Breast epithelium (tissue), 4 donors: ENCODE measurements at regions not wholly inside any gene's neighbourhood (a gene's known extent, or its start where the extent isn't known, plus 50 kb on each side); places are given as distances from the start of the nearest gene placed in this dataset.

Experiments
- DNase-seq, 2 donors: peaks; one replicate each; pipeline ENCODE4 v3.0.0-alpha.2; 2019; ENCODE audit warnings: low spot score in 2 of 2
- H3K27ac ChIP-seq, 2 donors: fragments of 200-600 bp; sonication (generic) in 1 of 2; one replicate each; pipeline ENCODE4 v1.5.1; 2016 to 2019; ENCODE audit warnings: mild to moderate bottlenecking in 1 of 2
- H3K27me3 ChIP-seq, 2 donors: fragments of 200-600 bp; sonication (generic) in 1 of 2; one replicate each; pipeline versions ENCODE4 v1.5.1 to v1.6.0; 2017 to 2019; ENCODE audit warnings: control low read depth in 1 of 2, mild to moderate bottlenecking in 1 of 2
- H3K36me3 ChIP-seq: fragments of 200-600 bp; one replicate; pipeline ENCODE4 v1.5.1; 2019
- H3K4me1 ChIP-seq, 2 donors: fragments of 200-600 bp; sonication (generic); one replicate each; pipeline ENCODE4 v1.5.1; 2016 to 2019; ENCODE audit warnings: control low read depth in 1 of 2
- H3K4me3 ChIP-seq, 3 donors: fragments of 200-600 bp; sonication (generic); 1 replicate in 2 of 3; 2 replicates in 1 of 3; pipeline ENCODE4 v1.5.1; 2016 to 2019; ENCODE audit warnings: mild to moderate bottlenecking in 3 of 3, moderate library complexity in 2 of 3
- H3K9me3 ChIP-seq, 2 donors: fragments of 200-600 bp; sonication (generic) in 1 of 2; one replicate each; pipeline ENCODE4 v1.5.1; 2016 to 2019; ENCODE audit warnings: control low read depth in 1 of 2
- POLR2A ChIP-seq: fragments of 450-650 bp; IDR thresholded peaks from one replicate; pipeline ENCODE4 v1.6.1; 2016; ENCODE audit warnings: antibody characterized with exemption, mild to moderate bottlenecking, moderate library complexity
- POLR2AphosphoS5 ChIP-seq, 3 donors: sonication (generic); formaldehyde crosslinking; IDR thresholded peaks; one replicate each; pipeline ENCODE4 v1.6.1; 2017; ENCODE audit warnings: antibody characterized with exemption in 3 of 3
- intact Hi-C: fragments of 100-400 bp; cut with DNase I; formaldehyde crosslinking; loops from one replicate; pipeline ENCODE4 v1.15.1; 2023; ENCODE audit warnings: low total_unique reads
- TF ChIP-seq, protein P1 (sequence below), 3 donors: fragments of 450-650 bp; IDR thresholded peaks; one replicate each; pipeline ENCODE4 v1.5.1; 2016 to 2017; ENCODE audit warnings: antibody characterized with exemption in 3 of 3, mild to moderate bottlenecking in 3 of 3, moderate library complexity in 3 of 3

DNA sequence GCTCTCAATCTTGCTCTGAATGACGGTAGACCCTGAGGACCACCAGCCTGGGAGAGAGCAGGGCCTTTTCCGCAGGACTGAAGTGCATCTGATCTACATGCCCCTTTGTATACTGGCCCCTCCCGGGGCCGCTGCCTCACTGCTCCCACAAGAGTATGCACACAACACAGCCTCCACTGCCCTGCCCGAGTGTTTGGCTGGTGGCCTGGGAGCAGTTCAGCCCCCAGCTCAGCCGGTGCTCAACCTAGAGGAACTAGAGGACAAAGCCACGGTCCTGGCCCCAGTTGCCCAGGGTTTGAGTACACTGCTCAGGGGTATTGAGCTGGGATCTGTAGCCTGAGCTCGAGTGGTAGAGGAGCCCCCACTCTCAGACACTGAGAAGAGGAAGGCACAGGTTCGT lies 118.9 kb upstream of the CAB39 start:
- Histone ChIP-seq H3K27ac (no peak overlapping the region), H3K9me3 (no peaks in the 10 kb centered on the region), H3K36me3 (no peaks in the 10 kb centered on the region), H3K27me3 (no peaks in the 10 kb centered on the region), H3K4me3 (no peak overlapping the region), H3K4me1 (no peaks in the 10 kb centered on the region)
- intact Hi-C loops: no loop called here
- no peak for TF ChIP-seq POLR2AphosphoS5 (IDR thresholded peaks at IDR 0.05)
- no peak for TF ChIP-seq POLR2A
- TF ChIP-seq, protein P1, sequence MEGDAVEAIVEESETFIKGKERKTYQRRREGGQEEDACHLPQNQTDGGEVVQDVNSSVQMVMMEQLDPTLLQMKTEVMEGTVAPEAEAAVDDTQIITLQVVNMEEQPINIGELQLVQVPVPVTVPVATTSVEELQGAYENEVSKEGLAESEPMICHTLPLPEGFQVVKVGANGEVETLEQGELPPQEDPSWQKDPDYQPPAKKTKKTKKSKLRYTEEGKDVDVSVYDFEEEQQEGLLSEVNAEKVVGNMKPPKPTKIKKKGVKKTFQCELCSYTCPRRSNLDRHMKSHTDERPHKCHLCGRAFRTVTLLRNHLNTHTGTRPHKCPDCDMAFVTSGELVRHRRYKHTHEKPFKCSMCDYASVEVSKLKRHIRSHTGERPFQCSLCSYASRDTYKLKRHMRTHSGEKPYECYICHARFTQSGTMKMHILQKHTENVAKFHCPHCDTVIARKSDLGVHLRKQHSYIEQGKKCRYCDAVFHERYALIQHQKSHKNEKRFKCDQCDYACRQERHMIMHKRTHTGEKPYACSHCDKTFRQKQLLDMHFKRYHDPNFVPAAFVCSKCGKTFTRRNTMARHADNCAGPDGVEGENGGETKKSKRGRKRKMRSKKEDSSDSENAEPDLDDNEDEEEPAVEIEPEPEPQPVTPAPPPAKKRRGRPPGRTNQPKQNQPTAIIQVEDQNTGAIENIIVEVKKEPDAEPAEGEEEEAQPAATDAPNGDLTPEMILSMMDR (IDR thresholded peaks at IDR 0.05): no peak
- no peak for DNase-seq

DNA sequence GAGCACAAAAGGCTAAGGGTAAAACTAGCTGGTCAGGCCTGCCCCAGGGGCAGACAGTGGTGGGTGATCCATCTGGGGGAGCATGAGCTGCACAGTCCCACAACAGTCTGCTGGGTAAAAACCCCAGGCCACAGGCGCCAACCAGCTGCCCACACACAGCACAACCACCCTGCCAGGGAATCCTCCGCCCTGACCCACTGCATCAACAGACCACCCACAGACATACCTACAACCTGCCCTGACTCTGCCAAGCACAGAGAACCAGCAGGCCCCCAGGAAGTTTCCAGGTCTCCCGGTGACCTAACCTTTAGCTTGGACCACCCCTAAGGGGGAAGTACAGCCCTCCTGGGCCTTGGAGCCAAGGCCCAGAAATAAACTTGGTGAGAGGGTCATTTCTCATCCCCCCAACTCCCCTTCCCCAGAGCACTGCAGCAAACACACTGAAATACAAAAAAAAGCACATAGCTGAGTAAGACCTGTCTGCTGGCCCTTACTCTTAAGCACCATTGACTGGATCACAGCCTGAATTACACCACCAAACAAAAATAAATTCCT lies 118.3 kb upstream of the CAB39 start:
- H3K27me3 ChIP-seq: no peaks in the 10 kb centered on the region
- intact Hi-C loops: no loop called here
- H3K9me3 ChIP-seq: no peaks in the 10 kb centered on the region
- H3K27ac ChIP-seq: no peak overlapping the region
- no peaks in the 10 kb centered on the region for H3K4me1 ChIP-seq
- no peak for DNase-seq
- TF ChIP-seq POLR2AphosphoS5 (IDR thresholded peaks at IDR 0.05) (no peak), POLR2A (no peak)
- TF ChIP-seq, protein P1 (IDR thresholded peaks at IDR 0.05): no peak
- H3K36me3 ChIP-seq: no peaks in the 10 kb centered on the region
- no peak overlapping the region for H3K4me3 ChIP-seq

DNA sequence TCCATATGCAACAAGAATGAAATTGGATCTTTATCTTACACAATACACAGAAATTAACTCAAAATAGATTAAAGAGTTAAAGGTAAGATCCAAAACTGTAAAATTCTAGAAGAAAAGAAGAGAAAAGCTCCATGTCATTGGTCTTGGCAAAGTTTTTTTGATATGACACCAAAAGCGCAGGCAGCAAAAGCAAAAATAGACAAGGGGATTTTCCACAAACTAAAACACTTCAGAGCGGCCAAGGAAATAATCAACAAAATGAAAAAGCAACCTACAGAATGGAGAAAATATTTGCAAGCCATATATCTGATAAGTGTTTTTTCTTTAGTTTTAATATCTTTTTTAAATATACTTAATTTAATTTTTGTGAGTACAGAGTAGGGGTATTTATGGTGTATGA lies 112.8 kb upstream of the CAB39 start:
- H3K27me3 ChIP-seq: no peaks in the 10 kb centered on the region
- no peak overlapping the region for H3K27ac ChIP-seq
- no peak for DNase-seq
- no peaks in the 10 kb centered on the region for H3K36me3 ChIP-seq
- H3K9me3 ChIP-seq: no peaks in the 10 kb centered on the region
- no peak overlapping the region for H3K4me3 ChIP-seq
- TF ChIP-seq POLR2A (no peak), POLR2AphosphoS5 (IDR thresholded peaks at IDR 0.05) (no peak)
- TF ChIP-seq, protein P1 (IDR thresholded peaks at IDR 0.05): no peak
- intact Hi-C loops: no loop called here
- no peaks in the 10 kb centered on the region for H3K4me1 ChIP-seq

DNA sequence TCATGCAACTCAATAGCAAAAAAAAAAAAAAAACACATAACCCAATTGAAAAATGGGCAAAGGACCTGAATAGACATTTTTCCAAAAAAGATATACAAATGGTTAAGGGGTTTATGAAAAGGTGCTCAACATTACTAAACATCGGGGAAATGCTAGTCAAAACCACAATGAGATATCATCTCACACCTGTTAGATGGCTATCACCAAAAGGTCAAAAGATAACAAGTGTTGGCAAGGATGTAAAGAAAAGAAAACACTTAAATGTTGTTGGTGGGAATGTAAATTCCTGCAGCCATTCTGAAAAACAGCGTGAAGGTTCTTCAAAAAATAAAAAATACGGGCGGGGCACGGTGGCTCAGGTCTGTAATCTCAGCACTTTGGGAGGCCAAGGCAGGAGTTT lies 112.4 kb upstream of the CAB39 start:
- Histone ChIP-seq H3K27me3 (no peaks in the 10 kb centered on the region), H3K9me3 (no peaks in the 10 kb centered on the region), H3K27ac (no peak overlapping the region), H3K4me3 (no peak overlapping the region), H3K36me3 (no peaks in the 10 kb centered on the region), H3K4me1 (no peaks in the 10 kb centered on the region)
- intact Hi-C loops: no loop called here
- TF ChIP-seq POLR2AphosphoS5 (IDR thresholded peaks at IDR 0.05): no peak
- no peak for TF ChIP-seq POLR2A
- TF ChIP-seq, protein P1 (IDR thresholded peaks at IDR 0.05): no peak
- no peak for DNase-seq

DNA sequence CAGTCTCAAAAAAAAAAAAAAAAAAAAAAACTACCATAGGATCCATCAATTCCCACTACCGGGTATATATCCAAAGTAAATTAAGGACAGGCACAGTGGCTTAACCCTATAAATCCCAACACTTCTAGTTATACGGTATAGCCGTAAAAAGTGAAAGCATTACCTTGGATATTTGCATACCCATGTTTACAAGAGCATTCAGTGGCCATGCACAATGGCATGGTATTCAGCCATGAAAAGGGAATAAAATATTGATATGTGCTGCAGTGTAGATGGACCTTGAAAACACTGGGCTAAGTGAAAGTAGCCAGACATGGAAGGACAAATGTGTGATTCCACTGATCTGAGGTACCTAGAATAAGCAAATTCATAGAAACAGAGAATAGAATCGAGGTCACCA lies 111.8 kb upstream of the CAB39 start:
- TF ChIP-seq POLR2A (no peak), POLR2AphosphoS5 (IDR thresholded peaks at IDR 0.05) (no peak)
- TF ChIP-seq, protein P1 (IDR thresholded peaks at IDR 0.05): no peak
- no peak for DNase-seq

More for the DNA sequence above, 111.8 kb upstream of the CAB39 start:
- intact Hi-C loops: no loop called here
- Histone ChIP-seq H3K9me3 (no peaks in the 10 kb centered on the region), H3K27me3 (no peaks in the 10 kb centered on the region), H3K4me3 (no peak overlapping the region), H3K36me3 (no peaks in the 10 kb centered on the region), H3K27ac (no peak overlapping the region), H3K4me1 (no peaks in the 10 kb centered on the region)
